Vagina (tissue), 2 donors: ENCODE measurements at regions not wholly inside any gene's neighbourhood (a gene's known extent, or its start where the extent isn't known, plus 50 kb on each side); places are given as distances from the start of the nearest gene placed in this dataset.
A peak's percentile ranks its signal among the peaks of the same experiment; 100 is the strongest.

Experiments used
- CTCF ChIP-seq, 3 experiments: fragments of 450-650 bp in 2 of 3; fragments of 200-600 bp in 1 of 3; sonication (generic) in 1 of 3; IDR thresholded peaks; one replicate each; pipeline ENCODE4 v1.5.1; 2017 to 2019; ENCODE audit warnings: antibody characterized with exemption in 3 of 3, mild to moderate bottlenecking in 2 of 3, moderate library complexity in 2 of 3
- POLR2A ChIP-seq, 2 donors: fragments of 450-650 bp; IDR thresholded peaks; one replicate each; pipeline ENCODE4 v1.6.1; 2017; ENCODE audit warnings: antibody characterized with exemption in 2 of 2, mild to moderate bottlenecking in 2 of 2, moderate library complexity in 2 of 2

GRCh38 chr6:134826889-134827737 is 122.8 kb downstream of the ALDH8A1 start:
- peak in 1 of 3 experiments; percentile 22 for TF ChIP-seq CTCF (IDR thresholded peaks at IDR 0.05)
- no peak for TF ChIP-seq POLR2A (IDR thresholded peaks at IDR 0.05)
